WTC11 (cell line): ENCODE measurements at regions not wholly inside any gene's neighbourhood (a gene's known extent, or its start where the extent isn't known, plus 50 kb on each side); places are given as distances from the start of the nearest gene placed in this dataset.

Experiments used
- ATAC-seq: fragments of 200-7000 bp; cut with Tn5 transposase; 2 replicates; pipeline ENCODE4 v1.10.0; 2021; ENCODE audit warnings: mild to moderate bottlenecking, moderate library complexity
- CTCF ChIA-PET: fragments of 300-600 bp; sonication (Branson Sonifier 250); formaldehyde crosslinking; loops from one replicate; lab custom pipeline; 2021; ENCODE audit warnings: antibody characterized with exemption; lab: Charles Lee
- POLR2A ChIA-PET: fragments of 350-600 bp; sonication (Branson Sonifier 250); formaldehyde crosslinking; loops from one replicate; lab custom pipeline; 2021; ENCODE audit warnings: antibody characterized with exemption; lab: Charles Lee
- DNase-seq: peaks from one replicate; pipeline ENCODE4 v3.0.0; 2021; ENCODE audit warnings: low spot score
- H3K27ac Mint-ChIP-seq: 2 replicates; pipeline ENCODE4 v1.8.0; 2021; ENCODE audit warnings: mixed read lengths
- H3K27me3 Mint-ChIP-seq: 2 replicates; pipeline ENCODE4 v1.8.0; 2021; ENCODE audit warnings: low read depth, mild to moderate bottlenecking, moderate library complexity, mixed read lengths
- H3K36me3 Mint-ChIP-seq: 2 replicates; pipeline ENCODE4 v1.8.0; 2021; ENCODE audit warnings: mixed read lengths
- H3K4me1 Mint-ChIP-seq: 2 replicates; pipeline ENCODE4 v1.8.0; 2022; ENCODE audit warnings: mixed read lengths
- H3K4me3 Mint-ChIP-seq: 2 replicates; pipeline ENCODE4 v1.8.0; 2021; ENCODE audit warnings: mild to moderate bottlenecking, moderate library complexity, mixed read lengths
- H3K9me3 Mint-ChIP-seq: 2 replicates; pipeline ENCODE4 v1.8.0; 2021; ENCODE audit warnings: mixed read lengths
- ATF1 ChIP-seq: sonication (generic); formaldehyde crosslinking; IDR thresholded peaks from 2 replicates; pipeline ENCODE4 v1.8.1; 2023; ENCODE audit warnings: mild to moderate bottlenecking, moderate library complexity, missing genetic modification reagents
- ATF6 ChIP-seq: sonication (generic); formaldehyde crosslinking; IDR thresholded peaks from 2 replicates; pipeline ENCODE4 v1.8.1; 2023; ENCODE audit warnings: mild to moderate bottlenecking, missing genetic modification reagents
- CDX4 ChIP-seq: fragments of 250-450 bp; sonication (Bioruptor Pico); IDR thresholded peaks from 2 replicates; pipeline ENCODE4 v1.9.0; 2021; ENCODE audit warnings: moderate library complexity, mild to moderate bottlenecking, inconsistent platforms, borderline replicate concordance
- CREB1 ChIP-seq: sonication (generic); formaldehyde crosslinking; IDR thresholded peaks from 2 replicates; pipeline ENCODE4 v1.8.0; 2023; ENCODE audit warnings: mild to moderate bottlenecking, missing genetic modification reagents
- CREM ChIP-seq: sonication (generic); formaldehyde crosslinking; IDR thresholded peaks from 2 replicates; pipeline ENCODE4 v1.8.1; 2022; ENCODE audit warnings: mild to moderate bottlenecking, missing genetic modification reagents, moderate library complexity
- EMX1 ChIP-seq: fragments of 250-450 bp; sonication (Bioruptor Pico); IDR thresholded peaks from 2 replicates; pipeline ENCODE4 v1.8.0; 2021; ENCODE audit warnings: mild to moderate bottlenecking
- FOXP4 ChIP-seq: sonication (generic); formaldehyde crosslinking; IDR thresholded peaks from 2 replicates; pipeline ENCODE4 v1.8.0; 2022; ENCODE audit warnings: mild to moderate bottlenecking, missing genetic modification reagents
- GTF2I ChIP-seq: fragments of 250-450 bp; sonication (Bioruptor Pico); conservative IDR thresholded peaks from 2 replicates; pipeline ENCODE4 v1.4.0; 2021; ENCODE audit warnings: mild to moderate bottlenecking
- IRF2 ChIP-seq: sonication (generic); formaldehyde crosslinking; IDR thresholded peaks from 2 replicates; pipeline ENCODE4 v1.8.0; 2022; ENCODE audit warnings: low read depth, missing genetic modification reagents, borderline replicate concordance
- JAZF1 ChIP-seq: fragments of 250-450 bp; sonication (Bioruptor Pico); IDR thresholded peaks from 2 replicates; pipeline ENCODE4 v1.9.0; 2021; ENCODE audit warnings: moderate library complexity, mild to moderate bottlenecking, inconsistent platforms
- KAT7 ChIP-seq: sonication (generic); formaldehyde crosslinking; IDR thresholded peaks from 2 replicates; pipeline ENCODE4 v1.8.1; 2023; ENCODE audit warnings: missing genetic modification reagents, mild to moderate bottlenecking, borderline replicate concordance
- MAX ChIP-seq: sonication (generic); formaldehyde crosslinking; IDR thresholded peaks from 2 replicates; pipeline ENCODE4 v1.8.0; 2022; ENCODE audit warnings: mild to moderate bottlenecking, missing genetic modification reagents
- MXD4 ChIP-seq: fragments of 250-450 bp; sonication (Bioruptor Pico); IDR thresholded peaks from 2 replicates; pipeline ENCODE4 v1.8.0; 2021; ENCODE audit warnings: mild to moderate bottlenecking, moderate library complexity, borderline replicate concordance
- ZNF281 ChIP-seq: sonication (generic); formaldehyde crosslinking; IDR thresholded peaks from 2 replicates; pipeline ENCODE4 v1.8.0; 2023; ENCODE audit warnings: mild to moderate bottlenecking, missing genetic modification reagents

GRCh38 chr4:162787120-162787519, 379.6 kb downstream of the NAF1 start (continued):
- TF ChIP-seq CDX4 (CRISPR knock-in tag) (no peak), IRF2 (CRISPR knock-in tag) (no peak), FOXP4 (CRISPR knock-in tag) (no peak), KAT7 (no peak), ATF1 (CRISPR knock-in tag) (no peak), CREB1 (CRISPR knock-in tag) (no peak), ATF6 (no peak), GTF2I (CRISPR knock-in tag) (no peak)

- TF ChIP-seq MXD4 (CRISPR knock-in tag), result no peak
- TF ChIP-seq EMX1 (CRISPR knock-in tag), result no peak
- TF ChIP-seq CREM (CRISPR knock-in tag), result no peak
- TF ChIP-seq MAX (CRISPR knock-in tag), result no peak
- TF ChIP-seq ATF6, result no peak
- TF ChIP-seq JAZF1 (CRISPR knock-in tag), result no peak
- no peak for TF ChIP-seq ZNF281 (CRISPR knock-in tag)
- H3K27ac Mint-ChIP-seq, result 0 out of 2 replicates have a peak overlapping the region, but pooled peaks have one; percentile 18
- peak; percentile 78 for ATAC-seq
- POLR2A ChIA-PET, result no interaction called here
- CTCF ChIA-PET, result no interaction called here
- H3K27me3 Mint-ChIP-seq, result no peaks in the 10 kb centered on the region
- H3K36me3 Mint-ChIP-seq, result no peaks in the 10 kb centered on the region
- H3K9me3 Mint-ChIP-seq, result no peaks in the 10 kb centered on the region
- no peak for DNase-seq
- H3K4me3 Mint-ChIP-seq, result no peak overlapping the region
- H3K4me1 Mint-ChIP-seq, result peaks cover 12% of the 10 kb centered on the region
Measured at GRCh38 chr4:162782778-162783525, 383.7 kb downstream of the NAF1 start.
